H1 (cell line): ENCODE measurements at regions not wholly inside any gene's neighbourhood (a gene's known extent, or its start where the extent isn't known, plus 50 kb on each side); places are given as distances from the start of the nearest gene placed in this dataset.

Experiments used
- JUND ChIP-seq: IDR thresholded peaks from 2 replicates; pipeline ENCODE4 v1.6.1; 2011; ENCODE audit warnings: mild to moderate bottlenecking, improper control_type of control experiment, low read length
- PHF8 ChIP-seq: fragments of 200-600 bp; sonication (generic); conservative IDR thresholded peaks from 2 replicates; pipeline ENCODE4 v1.7.1; 2012; ENCODE audit warnings: low read depth, mild to moderate bottlenecking, inconsistent platforms, low read length, moderate library complexity
- TAF1 ChIP-seq: IDR thresholded peaks from 2 replicates; pipeline ENCODE4 v1.6.1; 2011; ENCODE audit warnings: mild to moderate bottlenecking, low read depth, low read length
- TF ChIP-seq, protein P1 (sequence below): IDR thresholded peaks from 2 replicates; pipeline ENCODE4 v1.6.1; 2011; ENCODE audit warnings: low read length, improper control_type of control experiment
- TF ChIP-seq, protein P2 (sequence below), 3 experiments: IDR thresholded peaks; 1 replicate in 2 of 3; 2 replicates in 1 of 3; pipeline versions ENCODE4 v1.5.1 to v1.6.1; 2011; ENCODE audit warnings: low read length in 3 of 3, mild to moderate bottlenecking in 3 of 3, inconsistent platforms in 2 of 3, low read depth in 1 of 3, moderate library complexity in 1 of 3; ENCODE audit not compliant: insufficient read depth in 1 of 3; ENCODE audit errors: control extremely low read depth in 1 of 3
- TF ChIP-seq, protein P3 (sequence below): IDR thresholded peaks from 2 replicates; pipeline ENCODE4 v1.6.1; 2012; ENCODE audit warnings: inconsistent platforms

DNA sequence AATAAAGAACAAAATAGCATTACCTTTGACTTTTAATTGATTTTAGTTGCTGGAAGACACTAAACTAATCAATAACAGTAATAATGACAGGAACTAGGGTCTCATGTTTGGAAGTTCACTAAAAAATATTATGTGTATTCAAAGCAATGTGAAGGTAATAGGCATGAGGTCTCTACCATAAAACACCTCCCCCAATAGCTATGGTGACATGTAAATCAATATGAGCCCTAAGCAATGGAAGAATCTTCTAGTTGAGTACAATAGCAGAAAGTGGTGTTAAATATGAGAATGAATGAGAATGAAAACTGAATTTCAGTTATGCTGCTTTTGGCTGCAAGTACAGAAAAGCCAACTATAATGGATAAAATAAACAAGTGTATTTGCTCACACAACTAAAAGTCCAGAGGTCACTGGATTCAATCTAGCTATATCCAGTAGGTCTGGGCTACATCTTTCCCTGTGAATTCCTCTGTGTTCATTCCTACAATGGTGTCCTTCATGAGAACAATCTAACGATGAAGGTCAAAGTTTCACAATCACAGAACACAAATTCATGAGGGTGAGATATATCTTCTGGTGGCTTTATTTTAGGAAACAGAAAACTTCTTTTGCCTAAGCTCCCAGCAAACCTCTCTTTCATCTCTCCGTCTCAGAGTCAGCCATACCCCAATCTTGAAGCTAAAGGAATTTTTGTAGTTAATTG, 728.0 kb downstream of the FSCB start:
- TF ChIP-seq TAF1 (no peak), JUND (no peak), PHF8 (no peak)
- TF ChIP-seq, protein P1, sequence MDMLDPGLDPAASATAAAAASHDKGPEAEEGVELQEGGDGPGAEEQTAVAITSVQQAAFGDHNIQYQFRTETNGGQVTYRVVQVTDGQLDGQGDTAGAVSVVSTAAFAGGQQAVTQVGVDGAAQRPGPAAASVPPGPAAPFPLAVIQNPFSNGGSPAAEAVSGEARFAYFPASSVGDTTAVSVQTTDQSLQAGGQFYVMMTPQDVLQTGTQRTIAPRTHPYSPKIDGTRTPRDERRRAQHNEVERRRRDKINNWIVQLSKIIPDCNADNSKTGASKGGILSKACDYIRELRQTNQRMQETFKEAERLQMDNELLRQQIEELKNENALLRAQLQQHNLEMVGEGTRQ, result no peak
- TF ChIP-seq, protein P2, sequence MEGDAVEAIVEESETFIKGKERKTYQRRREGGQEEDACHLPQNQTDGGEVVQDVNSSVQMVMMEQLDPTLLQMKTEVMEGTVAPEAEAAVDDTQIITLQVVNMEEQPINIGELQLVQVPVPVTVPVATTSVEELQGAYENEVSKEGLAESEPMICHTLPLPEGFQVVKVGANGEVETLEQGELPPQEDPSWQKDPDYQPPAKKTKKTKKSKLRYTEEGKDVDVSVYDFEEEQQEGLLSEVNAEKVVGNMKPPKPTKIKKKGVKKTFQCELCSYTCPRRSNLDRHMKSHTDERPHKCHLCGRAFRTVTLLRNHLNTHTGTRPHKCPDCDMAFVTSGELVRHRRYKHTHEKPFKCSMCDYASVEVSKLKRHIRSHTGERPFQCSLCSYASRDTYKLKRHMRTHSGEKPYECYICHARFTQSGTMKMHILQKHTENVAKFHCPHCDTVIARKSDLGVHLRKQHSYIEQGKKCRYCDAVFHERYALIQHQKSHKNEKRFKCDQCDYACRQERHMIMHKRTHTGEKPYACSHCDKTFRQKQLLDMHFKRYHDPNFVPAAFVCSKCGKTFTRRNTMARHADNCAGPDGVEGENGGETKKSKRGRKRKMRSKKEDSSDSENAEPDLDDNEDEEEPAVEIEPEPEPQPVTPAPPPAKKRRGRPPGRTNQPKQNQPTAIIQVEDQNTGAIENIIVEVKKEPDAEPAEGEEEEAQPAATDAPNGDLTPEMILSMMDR (IDR thresholded peaks at IDR 0.05; ENCODE audit: control extremely low read depth in 1 of 3, insufficient read depth in 1 of 3, low read depth in 1 of 3, low read length in 3 of 3), result no peak
- TF ChIP-seq, protein P3, sequence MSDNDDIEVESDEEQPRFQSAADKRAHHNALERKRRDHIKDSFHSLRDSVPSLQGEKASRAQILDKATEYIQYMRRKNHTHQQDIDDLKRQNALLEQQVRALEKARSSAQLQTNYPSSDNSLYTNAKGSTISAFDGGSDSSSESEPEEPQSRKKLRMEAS, result no peak
